ENCODE measurements at regions not wholly inside any gene's neighbourhood (a gene's known extent, or its start where the extent isn't known, plus 50 kb on each side); places are given as distances from the start of the nearest gene placed in this dataset.

- TF ChIP-seq EZH2phosphoT487 (IDR thresholded peaks at IDR 0.05; ENCODE audit: borderline replicate concordance, low read depth, low read length): no peak
- TF ChIP-seq, protein P1, sequence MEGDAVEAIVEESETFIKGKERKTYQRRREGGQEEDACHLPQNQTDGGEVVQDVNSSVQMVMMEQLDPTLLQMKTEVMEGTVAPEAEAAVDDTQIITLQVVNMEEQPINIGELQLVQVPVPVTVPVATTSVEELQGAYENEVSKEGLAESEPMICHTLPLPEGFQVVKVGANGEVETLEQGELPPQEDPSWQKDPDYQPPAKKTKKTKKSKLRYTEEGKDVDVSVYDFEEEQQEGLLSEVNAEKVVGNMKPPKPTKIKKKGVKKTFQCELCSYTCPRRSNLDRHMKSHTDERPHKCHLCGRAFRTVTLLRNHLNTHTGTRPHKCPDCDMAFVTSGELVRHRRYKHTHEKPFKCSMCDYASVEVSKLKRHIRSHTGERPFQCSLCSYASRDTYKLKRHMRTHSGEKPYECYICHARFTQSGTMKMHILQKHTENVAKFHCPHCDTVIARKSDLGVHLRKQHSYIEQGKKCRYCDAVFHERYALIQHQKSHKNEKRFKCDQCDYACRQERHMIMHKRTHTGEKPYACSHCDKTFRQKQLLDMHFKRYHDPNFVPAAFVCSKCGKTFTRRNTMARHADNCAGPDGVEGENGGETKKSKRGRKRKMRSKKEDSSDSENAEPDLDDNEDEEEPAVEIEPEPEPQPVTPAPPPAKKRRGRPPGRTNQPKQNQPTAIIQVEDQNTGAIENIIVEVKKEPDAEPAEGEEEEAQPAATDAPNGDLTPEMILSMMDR (conservative IDR thresholded peaks at IDR 0.05; ENCODE audit: low read length): no peak
These were observed 338.7 kb upstream of the MAOA start for GRCh38 chrX:43317378-43317777.
